Astrocyte (in vitro differentiated cells and primary cell): ENCODE measurements at regions not wholly inside any gene's neighbourhood (a gene's known extent, or its start where the extent isn't known, plus 50 kb on each side); places are given as distances from the start of the nearest gene placed in this dataset.

Experiments used
- DNase-seq: peaks from one replicate; pipeline ENCODE4 v3.0.0-alpha.2; 2010; ENCODE audit warnings: low read depth
- FAIRE-seq: peaks from 2 replicates; lab custom pipeline; 2011; peaks lifted over from hg19 to GRCh38; lab: Jason Lieb, UNC
- H2AFZ ChIP-seq: 2 replicates; pipeline ENCODE4 v1.6.0; 2012; ENCODE audit warnings: low read depth, low read length, inconsistent platforms
- H3K27ac ChIP-seq: 2 replicates; pipeline ENCODE4 v1.5.1; 2011; ENCODE audit warnings: low read depth, low read length, inconsistent platforms
- H3K27me3 ChIP-seq: 2 replicates; pipeline ENCODE4 v1.6.0; 2011; ENCODE audit warnings: low read length, inconsistent platforms; ENCODE audit not compliant: insufficient read depth
- H3K36me3 ChIP-seq: 2 replicates; pipeline ENCODE4 v1.5.1; 2011; ENCODE audit warnings: low read length, inconsistent platforms; ENCODE audit not compliant: insufficient read depth
- H3K4me1 ChIP-seq: 2 replicates; pipeline ENCODE4 v1.5.1; 2011; ENCODE audit warnings: low read length, inconsistent platforms; ENCODE audit not compliant: insufficient read depth
- H3K4me2 ChIP-seq: 2 replicates; pipeline ENCODE4 v1.6.0; 2012; ENCODE audit warnings: low read length, inconsistent platforms
- H3K4me3 ChIP-seq: 2 replicates; pipeline ENCODE4 v1.5.1; 2011; ENCODE audit warnings: low read depth, mild to moderate bottlenecking, low read length, inconsistent platforms; ENCODE audit not compliant: insufficient read depth
- H3K79me2 ChIP-seq: 2 replicates; pipeline ENCODE4 v1.6.0; 2012; ENCODE audit warnings: mild to moderate bottlenecking, low read length, inconsistent platforms; ENCODE audit not compliant: insufficient read depth
- H3K9ac ChIP-seq: 2 replicates; pipeline ENCODE4 v1.6.0; 2012; ENCODE audit warnings: mild to moderate bottlenecking, low read length, inconsistent platforms
- H3K9me3 ChIP-seq: 2 replicates; pipeline ENCODE4 v1.5.1; 2012; ENCODE audit warnings: low read depth, mild to moderate bottlenecking, low read length, inconsistent platforms; ENCODE audit not compliant: insufficient read depth
- H4K20me1 ChIP-seq: 2 replicates; pipeline ENCODE4 v1.6.0; 2012; ENCODE audit warnings: low read length, inconsistent platforms; ENCODE audit not compliant: insufficient read depth
- H3K27ac Mint-ChIP-seq: one replicate; pipeline ENCODE4 v1.8.0; 2021; ENCODE audit warnings: mild to moderate bottlenecking, mixed read lengths; ENCODE audit not compliant: unreplicated experiment
- H3K27me3 Mint-ChIP-seq: one replicate; pipeline ENCODE4 v1.8.0; 2021; ENCODE audit warnings: low read depth, mixed read lengths; ENCODE audit not compliant: unreplicated experiment
- H3K36me3 Mint-ChIP-seq: one replicate; pipeline ENCODE4 v1.8.0; 2021; ENCODE audit warnings: low read depth, mixed read lengths; ENCODE audit not compliant: unreplicated experiment
- H3K4me1 Mint-ChIP-seq: one replicate; pipeline ENCODE4 v1.8.0; 2021; ENCODE audit warnings: low read depth, mixed read lengths; ENCODE audit not compliant: unreplicated experiment
- H3K4me3 Mint-ChIP-seq: one replicate; pipeline ENCODE4 v1.8.0; 2021; ENCODE audit warnings: mild to moderate bottlenecking, moderate library complexity, mixed read lengths; ENCODE audit not compliant: unreplicated experiment
- H3K9me3 Mint-ChIP-seq: one replicate; pipeline ENCODE4 v1.8.0; 2021; ENCODE audit warnings: mild to moderate bottlenecking, mixed read lengths; ENCODE audit not compliant: unreplicated experiment
- EZH2 ChIP-seq: IDR thresholded peaks from 2 replicates; pipeline ENCODE4 v1.6.1; 2012; ENCODE audit warnings: mild to moderate bottlenecking, low read length, inconsistent platforms; ENCODE audit not compliant: insufficient read depth
- TF ChIP-seq, protein P1 (sequence below): IDR thresholded peaks from 2 replicates; pipeline ENCODE4 v1.5.1; 2011; ENCODE audit warnings: low read depth, mild to moderate bottlenecking, inconsistent platforms, low read length, moderate library complexity; ENCODE audit not compliant: insufficient read depth

DNA sequence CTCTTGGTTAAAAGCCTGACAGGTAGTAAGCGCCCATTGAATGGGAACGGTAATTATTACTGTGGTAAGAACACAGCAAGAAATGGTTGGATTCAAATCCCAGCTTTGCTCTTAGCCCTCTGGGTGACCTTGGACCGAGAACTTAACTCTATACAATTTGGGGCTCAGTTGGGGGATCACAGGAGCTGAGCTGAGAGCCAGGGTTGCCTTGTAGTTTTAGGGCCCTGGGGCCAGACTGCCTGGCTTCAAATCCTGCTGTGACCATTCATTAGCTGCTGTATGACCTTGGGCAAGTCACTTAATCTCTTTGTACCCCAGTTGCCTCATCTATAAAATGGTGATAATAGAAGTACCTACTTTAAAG, 87.4 kb upstream of the SH3PXD2B start:
- DNase-seq (no peak), FAIRE-seq (no peak)
- Histone ChIP-seq H3K4me3 (no peak overlapping the region), H3K4me2 (no peak overlapping the region), H3K4me1 (no peaks in the 10 kb centered on the region), H3K27ac (no peak overlapping the region), H2AFZ (no peak overlapping the region), H3K27me3 (peaks cover 16% of the 10 kb centered on the region), H3K9me3 (peaks cover 7% of the 10 kb centered on the region), H3K36me3 (no peaks in the 10 kb centered on the region), H3K9ac (no peak overlapping the region), H4K20me1 (no peaks in the 10 kb centered on the region), H3K79me2 (no peaks in the 10 kb centered on the region)
- no peak overlapping the region for H3K4me3 Mint-ChIP-seq
- H3K27me3 Mint-ChIP-seq = peaks cover 20% of the 10 kb centered on the region
- no peaks in the 10 kb centered on the region for H3K36me3 Mint-ChIP-seq
- H3K27ac Mint-ChIP-seq = no peak overlapping the region
- peaks cover 6% of the 10 kb centered on the region for H3K9me3 Mint-ChIP-seq
- no peak for TF ChIP-seq EZH2
- TF ChIP-seq, protein P1, sequence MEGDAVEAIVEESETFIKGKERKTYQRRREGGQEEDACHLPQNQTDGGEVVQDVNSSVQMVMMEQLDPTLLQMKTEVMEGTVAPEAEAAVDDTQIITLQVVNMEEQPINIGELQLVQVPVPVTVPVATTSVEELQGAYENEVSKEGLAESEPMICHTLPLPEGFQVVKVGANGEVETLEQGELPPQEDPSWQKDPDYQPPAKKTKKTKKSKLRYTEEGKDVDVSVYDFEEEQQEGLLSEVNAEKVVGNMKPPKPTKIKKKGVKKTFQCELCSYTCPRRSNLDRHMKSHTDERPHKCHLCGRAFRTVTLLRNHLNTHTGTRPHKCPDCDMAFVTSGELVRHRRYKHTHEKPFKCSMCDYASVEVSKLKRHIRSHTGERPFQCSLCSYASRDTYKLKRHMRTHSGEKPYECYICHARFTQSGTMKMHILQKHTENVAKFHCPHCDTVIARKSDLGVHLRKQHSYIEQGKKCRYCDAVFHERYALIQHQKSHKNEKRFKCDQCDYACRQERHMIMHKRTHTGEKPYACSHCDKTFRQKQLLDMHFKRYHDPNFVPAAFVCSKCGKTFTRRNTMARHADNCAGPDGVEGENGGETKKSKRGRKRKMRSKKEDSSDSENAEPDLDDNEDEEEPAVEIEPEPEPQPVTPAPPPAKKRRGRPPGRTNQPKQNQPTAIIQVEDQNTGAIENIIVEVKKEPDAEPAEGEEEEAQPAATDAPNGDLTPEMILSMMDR = no peak
- H3K4me1 Mint-ChIP-seq = peaks cover 3% of the 10 kb centered on the region

DNA sequence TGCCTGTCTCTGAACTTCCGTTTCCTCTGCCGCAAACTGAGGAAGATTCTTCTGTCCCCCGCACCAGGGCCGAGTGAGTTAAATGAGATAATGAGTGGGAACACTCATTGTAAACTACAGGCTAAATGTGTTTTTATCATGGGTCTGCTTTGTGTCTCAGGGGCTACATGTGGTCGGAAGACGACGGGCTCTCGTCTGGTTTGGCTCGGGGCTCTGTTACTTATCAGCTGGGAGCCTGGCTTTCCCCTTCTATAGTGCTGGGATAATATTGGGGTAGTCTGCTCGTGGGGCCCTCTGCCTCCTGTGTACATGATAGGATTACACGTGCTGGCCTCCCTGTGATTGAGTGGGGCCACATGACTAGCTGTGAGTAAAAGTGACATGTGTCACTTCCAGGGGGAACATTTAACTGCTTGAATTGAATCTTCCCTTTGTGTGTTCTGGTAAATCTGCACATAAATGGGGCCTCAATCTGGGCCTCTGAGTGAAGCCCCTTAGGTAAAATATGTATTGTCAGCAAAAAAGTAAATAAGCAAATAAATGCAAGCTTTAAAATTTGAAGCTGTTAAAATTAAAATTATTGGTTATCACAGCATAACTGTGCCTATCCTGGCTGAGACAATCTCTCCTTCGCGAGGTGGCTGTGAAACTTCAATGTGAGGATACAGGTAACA, 86.9 kb upstream of the SH3PXD2B start:
- no peak overlapping the region for H3K4me3 Mint-ChIP-seq
- no peaks in the 10 kb centered on the region for H3K79me2 ChIP-seq
- DNase-seq (no peak), FAIRE-seq (no peak)
- no peaks in the 10 kb centered on the region for H3K36me3 Mint-ChIP-seq
- H3K27ac Mint-ChIP-seq = no peak overlapping the region
- H3K4me1 Mint-ChIP-seq = peaks cover 3% of the 10 kb centered on the region
- H2AFZ ChIP-seq = no peak overlapping the region
- no peak overlapping the region for H3K4me2 ChIP-seq
- TF ChIP-seq EZH2 = no peak
- TF ChIP-seq, protein P1 = no peak
- no peaks in the 10 kb centered on the region for H3K4me1 ChIP-seq
- H3K9me3 Mint-ChIP-seq = peaks cover 5% of the 10 kb centered on the region
- no peak overlapping the region for H3K9ac ChIP-seq
- H3K27me3 ChIP-seq = peaks cover 11% of the 10 kb centered on the region
- H4K20me1 ChIP-seq = no peaks in the 10 kb centered on the region
- peaks cover 15% of the 10 kb centered on the region for H3K27me3 Mint-ChIP-seq
- H3K27ac ChIP-seq = no peak overlapping the region
- no peak overlapping the region for H3K4me3 ChIP-seq
- H3K36me3 ChIP-seq = no peaks in the 10 kb centered on the region
- peaks cover 4% of the 10 kb centered on the region for H3K9me3 ChIP-seq

DNA sequence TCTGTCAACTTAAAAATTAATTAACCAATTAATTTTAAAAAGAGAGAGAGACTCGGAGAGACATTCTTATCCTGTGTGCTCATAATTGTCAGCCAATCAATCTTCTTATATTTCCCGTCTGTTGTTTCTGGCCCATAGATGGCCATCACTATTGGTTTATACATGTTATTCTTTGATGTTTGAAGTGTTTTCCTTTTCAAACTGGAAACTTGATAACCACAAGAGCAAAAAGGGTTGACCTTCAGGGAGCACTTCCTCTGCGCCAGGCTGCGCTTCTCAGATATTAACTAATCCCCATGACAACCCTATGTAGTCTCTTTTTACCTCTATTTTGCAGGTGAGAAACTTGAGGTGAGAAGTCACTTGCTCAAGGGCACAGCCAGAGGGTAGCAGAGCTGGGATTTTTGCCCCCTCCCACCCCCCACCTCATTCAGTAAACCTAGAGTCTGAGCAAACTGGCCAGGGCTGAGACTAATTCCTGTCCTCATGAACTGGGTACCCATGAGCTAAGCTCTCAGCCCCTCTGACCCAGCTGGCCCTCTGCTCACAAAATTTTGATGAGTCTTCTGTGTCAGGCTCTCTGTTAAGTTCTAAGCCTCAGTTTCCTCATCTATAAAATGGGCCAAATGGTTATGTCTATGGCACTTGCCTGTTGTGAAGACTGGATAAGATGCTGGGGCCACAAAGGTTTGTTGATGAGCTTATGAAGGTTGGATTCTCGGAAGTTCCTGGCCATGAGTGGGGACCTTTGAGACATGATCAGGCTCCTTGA, 86.0 kb upstream of the SH3PXD2B start:
- Histone ChIP-seq H3K9me3 (peaks cover 4% of the 10 kb centered on the region), H3K27ac (no peak overlapping the region), H4K20me1 (no peaks in the 10 kb centered on the region), H3K4me1 (no peaks in the 10 kb centered on the region), H3K27me3 (peaks cover 4% of the 10 kb centered on the region), H3K9ac (no peak overlapping the region), H3K36me3 (no peaks in the 10 kb centered on the region), H3K79me2 (no peaks in the 10 kb centered on the region), H3K4me2 (no peak overlapping the region), H2AFZ (no peak overlapping the region), H3K4me3 (no peak overlapping the region)
- peaks cover 7% of the 10 kb centered on the region for H3K27me3 Mint-ChIP-seq
- DNase-seq (no peak), FAIRE-seq (no peak)
- peaks cover 4% of the 10 kb centered on the region for H3K9me3 Mint-ChIP-seq
- no peak overlapping the region for H3K4me3 Mint-ChIP-seq
- H3K4me1 Mint-ChIP-seq = peaks cover 3% of the 10 kb centered on the region
- no peak overlapping the region for H3K27ac Mint-ChIP-seq
- no peaks in the 10 kb centered on the region for H3K36me3 Mint-ChIP-seq
- no peak for TF ChIP-seq EZH2
- TF ChIP-seq, protein P1 = no peak
